Kidney epithelial cell (primary cell): ENCODE measurements at regions not wholly inside any gene's neighbourhood (a gene's known extent, or its start where the extent isn't known, plus 50 kb on each side); places are given as distances from the start of the nearest gene placed in this dataset.

ENCODE experiments used
- DNase-seq: peaks from one replicate; pipeline ENCODE4 v3.0.0-alpha.2; 2010; ENCODE audit warnings: low read depth
- H3K27me3 ChIP-seq: 2 replicates; pipeline ENCODE4 v1.6.0; 2011; ENCODE audit warnings: low read length; ENCODE audit not compliant: control insufficient read depth, insufficient read depth
- H3K36me3 ChIP-seq: 2 replicates; pipeline ENCODE4 v1.5.1; 2011; ENCODE audit warnings: low read length; ENCODE audit not compliant: control insufficient read depth, insufficient read depth
- H3K4me3 ChIP-seq: 2 replicates; pipeline ENCODE4 v1.5.1; 2011; ENCODE audit warnings: low read depth, mild to moderate bottlenecking, control low read depth, low read length
- CTCF ChIP-seq: IDR thresholded peaks from 2 replicates; pipeline ENCODE4 v1.5.1; 2011; ENCODE audit warnings: mild to moderate bottlenecking, moderate library complexity, low read length, control low read depth, inconsistent platforms; ENCODE audit not compliant: insufficient read depth, poor library complexity, severe bottlenecking

- no peak for TF ChIP-seq CTCF
- H3K27me3 ChIP-seq, result no peaks in the 10 kb centered on the region
- H3K4me3 ChIP-seq, result no peak overlapping the region
- DNase-seq, result no peak
- no peaks in the 10 kb centered on the region for H3K36me3 ChIP-seq
Measured at GRCh38 chr10:118118716-118119115, 72.0 kb upstream of the RAB11FIP2 start.

GRCh38 chr10:118116715-118117449 is 70.1 kb upstream of the RAB11FIP2 start:
- peak; percentile 80 for DNase-seq
- no peaks in the 10 kb centered on the region for H3K27me3 ChIP-seq
- H3K36me3 ChIP-seq, result no peaks in the 10 kb centered on the region
- no peak for TF ChIP-seq CTCF
- H3K4me3 ChIP-seq, result no peak overlapping the region

GRCh38 chr10:118116362-118116714 is 69.6 kb upstream of the RAB11FIP2 start:
- Histone ChIP-seq H3K27me3 (no peaks in the 10 kb centered on the region), H3K36me3 (no peaks in the 10 kb centered on the region), H3K4me3 (no peak overlapping the region)
- no peak for TF ChIP-seq CTCF
- DNase-seq, result no peak

GRCh38 chr10:118115701-118116100 is 69.0 kb upstream of the RAB11FIP2 start:
- Histone ChIP-seq H3K27me3 (no peaks in the 10 kb centered on the region), H3K4me3 (no peak overlapping the region), H3K36me3 (no peaks in the 10 kb centered on the region)
- no peak for TF ChIP-seq CTCF
- no peak for DNase-seq

- Histone ChIP-seq H3K36me3 (no peaks in the 10 kb centered on the region), H3K4me3 (no peak overlapping the region), H3K27me3 (no peaks in the 10 kb centered on the region)
- DNase-seq, result no peak
- no peak for TF ChIP-seq CTCF
Measured at GRCh38 chr10:118114992-118115391, 68.3 kb upstream of the RAB11FIP2 start.

GRCh38 chr10:118112543-118113125 is 65.9 kb upstream of the RAB11FIP2 start:
- H3K4me3 ChIP-seq, result no peak overlapping the region
- H3K27me3 ChIP-seq, result no peaks in the 10 kb centered on the region
- no peaks in the 10 kb centered on the region for H3K36me3 ChIP-seq
- DNase-seq, result no peak
- TF ChIP-seq CTCF, result no peak
